Neural cell (in vitro differentiated cells): ENCODE measurements at regions not wholly inside any gene's neighbourhood (a gene's known extent, or its start where the extent isn't known, plus 50 kb on each side); places are given as distances from the start of the nearest gene placed in this dataset.

Experiments used
- H2AFZ ChIP-seq: fragments of 200-600, 300-800 bp; sonication (generic), shearing (Covaris generic); 2 replicates; pipeline ENCODE4 v1.6.0; 2014; ENCODE audit warnings: low read depth, mild to moderate bottlenecking, antibody characterized with exemption, low read length, moderate library complexity
- H3F3A ChIP-seq: fragments of 200-600 bp; shearing (Covaris generic); 2 replicates; pipeline ENCODE4 v1.6.1; 2016; ENCODE audit warnings: mild to moderate bottlenecking, moderate library complexity, mixed read lengths, antibody characterized with exemption, low read length; ENCODE audit not compliant: insufficient read depth, poor library complexity, severe bottlenecking
- H3K27ac ChIP-seq: fragments of 200-600, 300-800 bp; sonication (generic), shearing (Covaris generic); 2 replicates; pipeline ENCODE4 v1.5.1; 2014; ENCODE audit warnings: mild to moderate bottlenecking, low read length, moderate library complexity
- H3K27me3 ChIP-seq: fragments of 300-800, 200-600 bp; sonication (generic), shearing (Covaris generic); 2 replicates; pipeline ENCODE4 v1.6.0; 2014; ENCODE audit warnings: mild to moderate bottlenecking, low read depth, low read length, moderate library complexity; ENCODE audit not compliant: insufficient read depth
- H3K36me3 ChIP-seq: fragments of 300-800, 200-600 bp; sonication (generic), shearing (Covaris generic); 2 replicates; pipeline ENCODE4 v1.5.1; 2014; ENCODE audit warnings: mild to moderate bottlenecking, antibody characterized with exemption, low read length, moderate library complexity; ENCODE audit not compliant: insufficient read depth
- H3K4me2 ChIP-seq: fragments of 300-800, 200-600 bp; sonication (generic), shearing (Covaris generic); 2 replicates; pipeline ENCODE4 v1.6.0; 2014; ENCODE audit warnings: mild to moderate bottlenecking, low read length
- H3K4me3 ChIP-seq: fragments of 300-800, 200-600 bp; sonication (generic), shearing (Covaris generic); 2 replicates; pipeline ENCODE4 v1.5.1; 2014; ENCODE audit warnings: mild to moderate bottlenecking, low read length, moderate library complexity
- H3K79me2 ChIP-seq: fragments of 200-600 bp; shearing (Covaris generic); replicated peaks from 2 replicates; pipeline ENCODE4 v1.6.0; 2014; ENCODE audit warnings: mild to moderate bottlenecking, low read length, moderate library complexity; ENCODE audit not compliant: insufficient read depth
- H3K9ac ChIP-seq: fragments of 300-800, 200-600 bp; sonication (generic), shearing (Covaris generic); 2 replicates; pipeline ENCODE4 v1.6.1; 2016; ENCODE audit warnings: mild to moderate bottlenecking, low read length, mixed read lengths
- H3K9me2 ChIP-seq: fragments of 200-600 bp; shearing (Covaris generic); 2 replicates; pipeline ENCODE4 v1.6.1; 2016; ENCODE audit warnings: mild to moderate bottlenecking, low read length, mixed read lengths; ENCODE audit not compliant: insufficient read depth
- H3K9me3 ChIP-seq: fragments of 200-600, 300-800 bp; sonication (generic), shearing (Covaris generic); 2 replicates; pipeline ENCODE4 v1.6.1; 2016; ENCODE audit warnings: mild to moderate bottlenecking, mixed run types, low read length, moderate library complexity, mixed read lengths
- H4K20me1 ChIP-seq: fragments of 200-600 bp; shearing (Covaris generic); 2 replicates; pipeline ENCODE4 v1.6.1; 2016; ENCODE audit warnings: mild to moderate bottlenecking, mixed run types; ENCODE audit not compliant: insufficient read depth
- CTCF ChIP-seq: fragments of 450-650 bp; IDR thresholded peaks from 2 replicates; pipeline ENCODE4 v1.5.1; 2014; ENCODE audit warnings: antibody characterized with exemption, mild to moderate bottlenecking, moderate library complexity; ENCODE audit not compliant: poor library complexity, severe bottlenecking
- EP300 ChIP-seq: fragments of 450-650 bp; conservative IDR thresholded peaks from 2 replicates; pipeline ENCODE4 v1.6.1; 2014; ENCODE audit warnings: antibody characterized with exemption, mild to moderate bottlenecking, moderate library complexity; ENCODE audit not compliant: poor library complexity, severe bottlenecking
- EZH2 ChIP-seq: fragments of 200-600, 300-800 bp; shearing (Covaris generic), sonication (generic); IDR thresholded peaks from 2 replicates; pipeline ENCODE4 v1.6.1; 2014; ENCODE audit warnings: antibody characterized with exemption, low read length, borderline replicate concordance, mild to moderate bottlenecking; ENCODE audit not compliant: insufficient read depth, poor library complexity, severe bottlenecking
- MXI1 ChIP-seq: fragments of 450-650 bp; conservative IDR thresholded peaks from 2 replicates; pipeline ENCODE4 v1.6.1; 2014; ENCODE audit warnings: antibody characterized with exemption, mild to moderate bottlenecking; ENCODE audit not compliant: poor library complexity, severe bottlenecking
- POLR2AphosphoS5 ChIP-seq: IDR thresholded peaks from 2 replicates; pipeline ENCODE4 v1.6.1; 2012
- RAD21 ChIP-seq: fragments of 450-650 bp; conservative IDR thresholded peaks from 2 replicates; pipeline ENCODE4 v1.6.1; 2014; ENCODE audit warnings: antibody characterized with exemption, mild to moderate bottlenecking, moderate library complexity
- REST ChIP-seq: IDR thresholded peaks from 2 replicates; pipeline ENCODE4 v1.6.1; 2012; ENCODE audit warnings: borderline replicate concordance
- SMC3 ChIP-seq: fragments of 450-650 bp; conservative IDR thresholded peaks from 2 replicates; pipeline ENCODE4 v1.6.1; 2014; ENCODE audit warnings: antibody characterized with exemption, mild to moderate bottlenecking, moderate library complexity; ENCODE audit not compliant: poor library complexity
- TAF1 ChIP-seq: IDR thresholded peaks from 2 replicates; pipeline ENCODE4 v1.6.1; 2012; ENCODE audit warnings: low read depth

GRCh38 chr3:65303431-65303830, 615.6 kb upstream of the ADAMTS9 start:
- Histone ChIP-seq H3K4me3 (no peak overlapping the region), H2AFZ (no peak overlapping the region), H3K9me3 (no peaks in the 10 kb centered on the region), H3F3A (no peaks in the 10 kb centered on the region), H3K9me2 (no peaks in the 10 kb centered on the region), H3K36me3 (no peaks in the 10 kb centered on the region), H3K27ac (no peak overlapping the region), H4K20me1 (no peaks in the 10 kb centered on the region), H3K9ac (no peak overlapping the region), H3K27me3 (no peaks in the 10 kb centered on the region), H3K79me2 (no peaks in the 10 kb centered on the region), H3K4me2 (no peak overlapping the region)
- TF ChIP-seq SMC3, result no peak
- no peak for TF ChIP-seq EP300
- TF ChIP-seq POLR2AphosphoS5, result no peak
- TF ChIP-seq REST, result no peak
- TF ChIP-seq TAF1, result no peak
- TF ChIP-seq EZH2, result no peak
- TF ChIP-seq CTCF, result no peak
- TF ChIP-seq MXI1, result no peak
- no peak for TF ChIP-seq RAD21

- Histone ChIP-seq H3K4me3 (no peak overlapping the region), H3K36me3 (no peaks in the 10 kb centered on the region), H3K79me2 (no peaks in the 10 kb centered on the region), H3F3A (no peaks in the 10 kb centered on the region), H3K9me3 (no peaks in the 10 kb centered on the region), H2AFZ (no peak overlapping the region), H3K27me3 (no peaks in the 10 kb centered on the region), H3K9ac (no peak overlapping the region), H4K20me1 (no peaks in the 10 kb centered on the region), H3K27ac (no peak overlapping the region), H3K4me2 (no peak overlapping the region), H3K9me2 (no peaks in the 10 kb centered on the region)
- TF ChIP-seq SMC3 (no peak), EP300 (peak; percentile 72)
Measured at GRCh38 chr3:65291448-65292125, 603.8 kb upstream of the ADAMTS9 start.
